GM06990 (cell line): ENCODE measurements at regions not wholly inside any gene's neighbourhood (a gene's known extent, or its start where the extent isn't known, plus 50 kb on each side); places are given as distances from the start of the nearest gene placed in this dataset.

Experiments
- DNase-seq: peaks from one replicate; pipeline ENCODE4 v3.0.0-alpha.2; 2011; ENCODE audit not compliant: insufficient read length; ENCODE audit errors: extremely low read depth
- H3K27me3 ChIP-seq: replicated peaks from 2 replicates; pipeline ENCODE4 v1.6.0; 2011; ENCODE audit warnings: low read length; ENCODE audit not compliant: control insufficient read depth, insufficient read depth
- H3K36me3 ChIP-seq: 2 replicates; pipeline ENCODE4 v1.5.1; 2011; ENCODE audit warnings: low read length; ENCODE audit not compliant: control insufficient read depth, insufficient read depth
- H3K4me3 ChIP-seq: replicated peaks from 2 replicates; pipeline ENCODE4 v1.5.1; 2011; ENCODE audit warnings: low read depth, mild to moderate bottlenecking, control low read depth, low read length
- CTCF ChIP-seq: IDR thresholded peaks from 2 replicates; pipeline ENCODE4 v1.5.1; 2011; ENCODE audit warnings: low read length, control low read depth, mild to moderate bottlenecking, inconsistent platforms; ENCODE audit not compliant: insufficient read depth, poor library complexity, severe bottlenecking

DNA sequence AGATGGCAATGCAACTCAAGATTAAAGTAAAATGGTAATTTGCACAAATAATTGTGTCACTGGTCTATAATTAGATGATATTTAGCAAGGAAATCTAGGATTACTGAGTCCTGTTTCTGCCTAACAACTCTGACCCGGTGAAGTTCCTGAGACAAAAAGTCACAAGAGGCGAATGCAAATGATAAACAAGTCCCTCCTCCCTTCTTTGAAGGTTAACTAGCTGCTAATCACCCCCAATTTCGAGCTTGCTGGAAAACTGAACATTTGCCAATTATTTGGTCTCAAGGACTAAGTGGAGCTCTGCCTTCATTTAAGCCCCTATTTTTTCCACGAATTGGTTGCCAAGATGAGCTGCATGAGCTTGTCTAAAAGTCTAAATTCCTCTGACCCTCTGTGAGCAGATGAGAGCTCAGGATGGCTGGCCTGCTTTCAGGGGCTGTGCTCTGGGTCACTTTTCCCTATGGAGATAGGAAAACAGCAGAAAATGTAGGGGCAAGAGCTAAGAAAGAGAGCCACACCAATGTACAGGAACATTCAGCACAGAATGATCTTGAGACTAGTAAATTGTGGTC, 127.3 kb downstream of the MBL2 start:
- Histone ChIP-seq H3K36me3 (no peaks in the 10 kb centered on the region), H3K4me3 (no peak overlapping the region), H3K27me3 (no peaks in the 10 kb centered on the region)
- no peak for DNase-seq
- no peak for TF ChIP-seq CTCF

- Histone ChIP-seq H3K4me3 (no peak overlapping the region), H3K36me3 (no peaks in the 10 kb centered on the region), H3K27me3 (no peaks in the 10 kb centered on the region)
- no peak for DNase-seq
- no peak for TF ChIP-seq CTCF
Observed at GRCh38 chr10:52649511-52649910, 123.1 kb downstream of the MBL2 start.

GRCh38 chr10:52650873-52651272, 121.7 kb downstream of the MBL2 start:
- Histone ChIP-seq H3K36me3 (no peaks in the 10 kb centered on the region), H3K4me3 (no peak overlapping the region), H3K27me3 (no peaks in the 10 kb centered on the region)
- no peak for DNase-seq
- TF ChIP-seq CTCF = no peak

GRCh38 chr10:52651293-52651692, 121.3 kb downstream of the MBL2 start:
- no peak for DNase-seq
- no peaks in the 10 kb centered on the region for H3K36me3 ChIP-seq
- no peak overlapping the region for H3K4me3 ChIP-seq
- no peaks in the 10 kb centered on the region for H3K27me3 ChIP-seq
- TF ChIP-seq CTCF = no peak

- no peak for TF ChIP-seq CTCF
- no peaks in the 10 kb centered on the region for H3K27me3 ChIP-seq
- H3K36me3 ChIP-seq = no peaks in the 10 kb centered on the region
- H3K4me3 ChIP-seq = no peak overlapping the region
- no peak for DNase-seq
Observed at GRCh38 chr10:52652431-52653262, 119.9 kb downstream of the MBL2 start.
